Fibroblast of lung (primary cell): ENCODE measurements at regions not wholly inside any gene's neighbourhood (a gene's known extent, or its start where the extent isn't known, plus 50 kb on each side); places are given as distances from the start of the nearest gene placed in this dataset.

Source experiments
- EZH2 ChIP-seq: IDR thresholded peaks from 2 replicates; pipeline ENCODE4 v1.5.1; 2012; ENCODE audit warnings: low read length, control low read depth, mild to moderate bottlenecking; ENCODE audit errors: missing control alignments
- TF ChIP-seq, protein P1 (sequence below), 2 donors: IDR thresholded peaks in 1 of 2; conservative IDR thresholded peaks in 1 of 2; 1 replicate in 1 of 2; 2 replicates in 1 of 2; pipeline ENCODE4 v1.5.1; 2011 to 2012; ENCODE audit warnings: low read length in 2 of 2, control low read depth in 1 of 2, inconsistent platforms in 1 of 2, low read depth in 1 of 2, mild to moderate bottlenecking in 1 of 2

DNA sequence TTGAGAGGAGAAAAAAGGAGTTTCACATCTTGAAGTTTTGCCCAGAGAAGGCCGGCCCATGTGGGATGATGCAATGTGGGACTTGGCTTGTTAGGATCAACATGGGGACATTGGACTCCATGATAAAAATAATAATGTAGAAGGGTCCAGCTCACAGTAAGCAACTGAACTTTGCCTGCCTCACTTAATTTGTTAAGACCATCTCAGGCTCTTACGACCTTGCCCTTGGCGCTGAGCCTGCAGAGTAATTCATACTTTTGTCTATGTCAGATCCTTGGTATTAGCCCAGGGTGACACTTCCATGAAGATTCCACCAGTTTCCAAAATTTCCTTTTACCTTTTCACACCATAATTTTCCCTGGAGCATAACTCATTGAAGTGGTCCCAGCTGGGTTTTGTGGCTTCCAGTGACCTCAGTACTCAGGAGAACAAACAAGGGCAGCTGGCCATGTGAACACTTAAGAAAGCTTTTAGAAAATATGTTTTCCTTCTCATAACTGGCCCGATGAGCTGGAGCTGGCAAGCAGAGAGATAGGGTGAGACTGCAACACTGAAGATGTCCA is 315.4 kb upstream of the RASGRP1 start:
- TF ChIP-seq, protein P1, sequence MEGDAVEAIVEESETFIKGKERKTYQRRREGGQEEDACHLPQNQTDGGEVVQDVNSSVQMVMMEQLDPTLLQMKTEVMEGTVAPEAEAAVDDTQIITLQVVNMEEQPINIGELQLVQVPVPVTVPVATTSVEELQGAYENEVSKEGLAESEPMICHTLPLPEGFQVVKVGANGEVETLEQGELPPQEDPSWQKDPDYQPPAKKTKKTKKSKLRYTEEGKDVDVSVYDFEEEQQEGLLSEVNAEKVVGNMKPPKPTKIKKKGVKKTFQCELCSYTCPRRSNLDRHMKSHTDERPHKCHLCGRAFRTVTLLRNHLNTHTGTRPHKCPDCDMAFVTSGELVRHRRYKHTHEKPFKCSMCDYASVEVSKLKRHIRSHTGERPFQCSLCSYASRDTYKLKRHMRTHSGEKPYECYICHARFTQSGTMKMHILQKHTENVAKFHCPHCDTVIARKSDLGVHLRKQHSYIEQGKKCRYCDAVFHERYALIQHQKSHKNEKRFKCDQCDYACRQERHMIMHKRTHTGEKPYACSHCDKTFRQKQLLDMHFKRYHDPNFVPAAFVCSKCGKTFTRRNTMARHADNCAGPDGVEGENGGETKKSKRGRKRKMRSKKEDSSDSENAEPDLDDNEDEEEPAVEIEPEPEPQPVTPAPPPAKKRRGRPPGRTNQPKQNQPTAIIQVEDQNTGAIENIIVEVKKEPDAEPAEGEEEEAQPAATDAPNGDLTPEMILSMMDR (conservative IDR thresholded peaks at IDR 0.05 in 1 of 2, IDR thresholded peaks at IDR 0.05 in 1 of 2; ENCODE audit: low read depth in 1 of 2, low read length in 2 of 2): no peak
- TF ChIP-seq EZH2: no peak
